OCI-LY7 (cell line): ENCODE measurements at regions not wholly inside any gene's neighbourhood (a gene's known extent, or its start where the extent isn't known, plus 50 kb on each side); places are given as distances from the start of the nearest gene placed in this dataset.
A peak's percentile ranks its signal among the peaks of the same experiment; 100 is the strongest.

Experiments used
- BruUV-seq: library from RNA; stranded (reverse); fragments of 400-500 nt; replicated peaks from 2 replicates; lab custom pipeline; 2021; lab: Mats Ljungman, UMichigan
- CTCF ChIA-PET: fragments of 300-600 bp; sonication (Branson Sonifier 250); formaldehyde crosslinking; loops from one replicate; lab custom pipeline; 2022; ENCODE audit warnings: antibody characterized with exemption; ENCODE audit not compliant: unreplicated experiment; lab: Charles Lee
- POLR2A ChIA-PET: fragments of 300-600 bp; sonication (Branson Sonifier 250); formaldehyde crosslinking; loops from one replicate; lab custom pipeline; 2022; ENCODE audit warnings: antibody characterized with exemption; lab: Charles Lee
- DNase-seq: peaks from one replicate; pipeline ENCODE4 v3.0.0-alpha.2; 2015; ENCODE audit warnings: low spot score
- H2AFZ ChIP-seq: fragments of 200-600 bp; sonication (generic), shearing (Covaris generic); 2 replicates; pipeline ENCODE4 v1.6.1; 2014; ENCODE audit warnings: mild to moderate bottlenecking, antibody characterized with exemption, low read length, moderate library complexity
- H3K27ac ChIP-seq: fragments of 200-600 bp; sonication (generic); 2 replicates; pipeline ENCODE4 v1.5.1; 2014; ENCODE audit warnings: mixed run types, low read depth, mild to moderate bottlenecking, moderate library complexity, low read length, inconsistent platforms; ENCODE audit not compliant: poor library complexity, severe bottlenecking
- H3K36me3 ChIP-seq: fragments of 200-600 bp; sonication (generic); 2 replicates; pipeline ENCODE4 v1.6.1; 2014; ENCODE audit warnings: mild to moderate bottlenecking, antibody characterized with exemption, low read length, moderate library complexity, mixed read lengths; ENCODE audit not compliant: insufficient read depth
- H3K4me1 ChIP-seq: fragments of 200-600 bp; sonication (generic); 2 replicates; pipeline ENCODE4 v1.5.1; 2014; ENCODE audit warnings: mild to moderate bottlenecking, low read length; ENCODE audit not compliant: insufficient read depth, poor library complexity, severe bottlenecking
- H3K4me2 ChIP-seq: fragments of 200-600 bp; sonication (generic); 2 replicates; pipeline ENCODE4 v1.6.1; 2014; ENCODE audit warnings: mild to moderate bottlenecking, low read length
- H3K4me3 ChIP-seq: fragments of 200-600 bp; sonication (generic); 2 replicates; pipeline ENCODE4 v1.5.1; 2014; ENCODE audit warnings: mild to moderate bottlenecking, low read depth, low read length; ENCODE audit not compliant: poor library complexity, severe bottlenecking
- H3K79me2 ChIP-seq: fragments of 200-600 bp; sonication (generic); 2 replicates; pipeline ENCODE4 v1.6.1; 2016; ENCODE audit warnings: low read depth, mild to moderate bottlenecking, low read length, moderate library complexity, mixed read lengths; ENCODE audit not compliant: insufficient read depth
- H3K9me2 ChIP-seq: fragments of 200-600 bp; sonication (generic); 2 replicates; pipeline ENCODE4 v1.6.1; 2016; ENCODE audit warnings: mild to moderate bottlenecking, low read length, mixed read lengths; ENCODE audit not compliant: insufficient read depth
- H3K9me3 ChIP-seq: fragments of 200-600 bp; sonication (generic); 2 replicates; pipeline ENCODE4 v1.6.1; 2014; ENCODE audit warnings: mild to moderate bottlenecking, mixed run types, low read length, mixed read lengths
- H4K20me1 ChIP-seq: fragments of 200-600 bp; sonication (generic); 2 replicates; pipeline ENCODE4 v1.6.1; 2014; ENCODE audit warnings: mild to moderate bottlenecking, antibody characterized with exemption, low read length, moderate library complexity, mixed read lengths; ENCODE audit not compliant: insufficient read depth
- CTCF ChIP-seq: fragments of 200-600 bp; sonication (generic); conservative IDR thresholded peaks from 2 replicates; pipeline ENCODE4 v1.5.1; 2014; ENCODE audit warnings: mild to moderate bottlenecking, antibody characterized with exemption, low read length, moderate library complexity, mixed read lengths
- EZH2phosphoT487 ChIP-seq: fragments of 200-600 bp; sonication (generic); IDR thresholded peaks from 2 replicates; pipeline ENCODE4 v1.6.1; 2018; ENCODE audit warnings: low read depth, borderline replicate concordance, mild to moderate bottlenecking, mixed run types, antibody characterized with exemption, low read length, moderate library complexity, mixed read lengths
- intact Hi-C: fragments of 100-400 bp; cut with micrococcal nuclease; formaldehyde crosslinking; loops from one replicate; pipeline ENCODE4 v1.10.0; 2022; ENCODE audit not compliant: unreplicated experiment

DNA sequence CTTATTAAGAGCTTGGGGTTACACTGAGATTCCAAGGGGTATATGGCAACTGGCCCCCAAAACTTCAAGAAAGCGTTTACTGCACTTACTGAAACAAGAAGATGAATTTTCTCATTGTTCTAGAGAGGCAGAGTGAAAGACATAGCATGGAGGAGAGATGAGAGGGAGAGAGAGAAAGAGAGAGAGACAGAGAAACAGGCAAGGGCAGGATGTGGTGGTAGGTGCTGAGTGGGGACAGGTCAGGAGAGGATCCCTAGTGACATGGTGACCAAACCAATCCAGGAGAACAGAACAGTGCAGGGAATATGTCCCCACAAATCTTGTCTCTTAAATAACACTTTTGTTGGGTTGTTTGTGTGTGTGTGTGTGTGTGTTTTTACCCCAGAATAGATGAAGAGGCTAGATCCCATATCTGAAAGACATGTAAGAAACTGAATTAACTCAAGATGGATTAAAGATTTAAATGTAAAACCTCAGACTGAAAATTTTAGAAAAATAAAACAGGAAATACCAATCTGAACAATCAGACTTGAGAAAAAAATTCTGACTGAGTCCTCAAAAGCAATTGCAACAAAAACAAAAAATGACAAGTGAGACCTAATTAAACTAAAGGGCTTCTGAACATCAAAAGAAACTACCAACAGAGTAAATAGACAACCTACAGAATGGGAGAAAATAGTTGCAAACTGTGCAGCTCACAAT lies 202.2 kb downstream of the QDPR start:
- peaks cover 34% of the 10 kb centered on the region for H3K4me1 ChIP-seq
- no peaks in the 10 kb centered on the region for H3K36me3 ChIP-seq
- H2AFZ ChIP-seq, result peak overlapping the region; percentile 51; the same call in 1 of the 2 replicates
- peaks cover 4% of the 10 kb centered on the region; the same call in 1 of the 2 replicates for H3K9me3 ChIP-seq
- DNase-seq, result no peak
- TF ChIP-seq EZH2phosphoT487 (no peak), CTCF (no peak)
- H4K20me1 ChIP-seq, result no peaks in the 10 kb centered on the region
- no peak overlapping the region; the same call in 1 of the 2 replicates for H3K4me2 ChIP-seq
- H3K9me2 ChIP-seq, result no peaks in the 10 kb centered on the region
- no TSS peak for BruUV-seq
- no peaks in the 10 kb centered on the region for H3K79me2 ChIP-seq
- ChIA-PET POLR2A (interaction anchor here (0.9 to 1.6 kb wide), 2 partner anchors 13 to 19 kb away, joined by 3 to 6 read pairs; no protein-coding TSS in a partner anchor), CTCF (no interaction called here)
- H3K27ac ChIP-seq, result no peak overlapping the region
- intact Hi-C loops, result loop anchor here (5.0 kb wide), 1 partner anchor 102 kb away; no protein-coding TSS in a partner anchor
- no peak overlapping the region for H3K4me3 ChIP-seq

- H4K20me1 ChIP-seq, result no peaks in the 10 kb centered on the region
- H3K9me3 ChIP-seq, result no peaks in the 10 kb centered on the region
- DNase-seq, result no peak
- no peaks in the 10 kb centered on the region for H3K79me2 ChIP-seq
- intact Hi-C loops, result no loop called here
- BruUV-seq, result no TSS peak
- CTCF ChIA-PET, result no interaction called here
- no peak overlapping the region for H3K4me2 ChIP-seq
- no peak for TF ChIP-seq EZH2phosphoT487
- TF ChIP-seq CTCF, result no peak
- no peaks in the 10 kb centered on the region for H3K36me3 ChIP-seq
- no peak overlapping the region for H2AFZ ChIP-seq
- H3K9me2 ChIP-seq, result no peaks in the 10 kb centered on the region
- no peaks in the 10 kb centered on the region for H3K4me1 ChIP-seq
- H3K27ac ChIP-seq, result no peak overlapping the region
- POLR2A ChIA-PET, result no interaction called here
- H3K4me3 ChIP-seq, result no peak overlapping the region
Observed at GRCh38 chr4:17301869-17302268, 210.0 kb downstream of the QDPR start.

DNA sequence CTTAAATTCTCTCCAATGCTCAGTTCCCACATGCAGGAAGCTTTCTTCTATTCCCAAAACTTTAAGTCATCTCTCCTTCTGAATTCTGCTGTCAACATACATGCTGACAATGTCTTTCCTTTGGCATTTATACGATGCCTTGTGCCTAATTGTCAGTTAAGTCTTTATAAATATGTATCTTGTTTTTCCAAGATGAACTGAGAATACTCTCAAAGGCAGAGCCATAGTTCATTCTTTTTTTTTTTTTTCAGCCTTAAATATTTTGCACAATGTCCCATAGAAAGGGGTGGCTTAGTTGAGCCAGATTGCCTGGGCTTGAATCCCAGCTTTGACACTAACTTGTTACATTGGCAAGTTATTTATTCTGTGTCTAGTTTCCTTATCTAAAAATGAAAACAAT lies 210.6 kb downstream of the QDPR start:
- H3K4me3 ChIP-seq, result no peak overlapping the region
- no peaks in the 10 kb centered on the region for H3K4me1 ChIP-seq
- ChIA-PET POLR2A (interaction anchor here (0.7 kb wide), 1 partner anchor 54 kb away, joined by 4 read pairs; no protein-coding TSS in a partner anchor), CTCF (no interaction called here)
- TF ChIP-seq EZH2phosphoT487 (no peak), CTCF (no peak)
- no peaks in the 10 kb centered on the region for H3K79me2 ChIP-seq
- intact Hi-C loops, result no loop called here
- H2AFZ ChIP-seq, result no peak overlapping the region
- no TSS peak for BruUV-seq
- H3K9me3 ChIP-seq, result no peaks in the 10 kb centered on the region
- H3K9me2 ChIP-seq, result no peaks in the 10 kb centered on the region
- no peaks in the 10 kb centered on the region for H3K36me3 ChIP-seq
- no peak for DNase-seq
- H3K27ac ChIP-seq, result no peak overlapping the region
- no peak overlapping the region for H3K4me2 ChIP-seq
- H4K20me1 ChIP-seq, result no peaks in the 10 kb centered on the region
